ENCODE measurements at regions not wholly inside any gene's neighbourhood (a gene's known extent, or its start where the extent isn't known, plus 50 kb on each side); places are given as distances from the start of the nearest gene placed in this dataset.
"Not testable (repeated sequence)": the region's sequence is repeated elsewhere in the genome, so short reads cannot be mapped to it uniquely, and the experiment has no call there.

DNA sequence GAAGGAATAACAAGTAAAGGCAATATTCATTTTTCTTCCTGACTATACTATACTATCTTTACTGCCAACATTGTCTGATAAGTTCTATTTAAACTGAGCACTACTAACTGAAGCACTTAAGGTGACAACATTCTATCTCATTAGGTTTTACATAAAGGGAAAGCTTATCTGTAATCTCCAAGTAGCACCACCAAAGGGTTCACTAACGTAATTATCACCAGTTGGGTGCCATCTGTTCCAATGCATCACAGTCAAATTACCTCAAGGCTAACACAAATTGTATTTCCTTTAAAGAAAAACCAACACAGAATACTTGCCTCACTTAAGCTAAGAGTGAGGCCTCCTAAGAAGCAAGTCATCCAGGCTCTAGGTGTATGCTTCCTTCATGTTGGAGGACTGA lies 453.8 kb downstream of the RAP2B start:
- no peak for DNase-seq (ENCODE audit: low spot score)

DNA sequence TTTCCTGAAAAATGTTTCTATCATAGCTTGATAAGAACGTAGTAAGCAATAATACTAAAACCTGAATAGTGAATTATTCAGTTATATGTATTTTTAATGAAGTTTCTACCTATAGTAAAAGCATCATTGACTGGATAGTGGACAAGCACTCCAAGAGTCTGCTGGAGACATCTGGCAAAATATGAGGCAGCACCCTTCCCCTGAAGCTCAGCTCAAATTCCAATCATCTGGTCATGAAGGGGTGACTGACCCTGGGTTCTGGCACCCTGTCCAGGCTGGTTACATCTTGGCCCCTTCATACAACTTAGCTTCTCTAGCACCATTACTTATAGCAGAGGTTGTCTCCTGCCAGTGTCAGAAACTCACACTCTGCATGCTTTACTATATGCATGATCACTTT lies 455.4 kb downstream of the RAP2B start:
- no peak for DNase-seq (ENCODE audit: low spot score)

DNA sequence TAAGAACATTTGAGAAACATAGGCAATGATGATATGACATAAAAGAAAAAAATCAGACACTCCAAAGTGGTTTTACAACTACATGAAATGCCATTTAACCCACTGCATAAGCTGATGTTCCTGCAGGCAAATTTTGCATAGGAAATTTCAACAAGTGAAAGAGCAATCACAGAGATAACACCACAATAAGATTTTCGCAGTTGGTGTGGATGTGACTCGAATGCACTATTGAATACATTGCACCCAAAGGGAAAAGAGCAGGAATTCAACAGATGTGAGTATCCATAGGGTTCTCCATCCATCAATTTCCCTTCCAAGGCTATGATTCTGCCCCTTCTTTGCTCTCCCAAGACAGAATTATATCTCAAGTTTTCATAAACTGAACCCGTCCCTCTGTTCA lies 456.1 kb downstream of the RAP2B start:
- no peak for DNase-seq (ENCODE audit: low spot score)

DNA sequence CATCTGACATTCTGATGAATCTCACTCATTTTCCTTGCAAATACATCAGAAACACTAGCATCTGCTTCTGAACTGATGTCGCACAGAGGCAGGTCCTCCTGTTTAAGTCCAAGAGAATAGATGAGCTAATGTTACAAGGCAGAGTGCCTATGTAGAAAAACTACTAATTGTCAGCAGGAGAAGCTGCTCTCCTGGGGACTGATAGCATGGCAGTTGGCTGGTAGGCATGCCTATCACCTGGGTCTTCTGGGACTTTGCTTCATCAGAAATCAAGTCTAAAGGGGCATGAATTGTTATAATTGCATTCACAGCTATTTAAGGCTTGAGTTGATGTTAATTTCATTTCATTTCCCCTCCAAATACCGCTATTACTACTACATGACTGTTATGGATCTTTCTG lies 457.2 kb downstream of the RAP2B start:
- no peak for DNase-seq (ENCODE audit: low spot score)

DNA sequence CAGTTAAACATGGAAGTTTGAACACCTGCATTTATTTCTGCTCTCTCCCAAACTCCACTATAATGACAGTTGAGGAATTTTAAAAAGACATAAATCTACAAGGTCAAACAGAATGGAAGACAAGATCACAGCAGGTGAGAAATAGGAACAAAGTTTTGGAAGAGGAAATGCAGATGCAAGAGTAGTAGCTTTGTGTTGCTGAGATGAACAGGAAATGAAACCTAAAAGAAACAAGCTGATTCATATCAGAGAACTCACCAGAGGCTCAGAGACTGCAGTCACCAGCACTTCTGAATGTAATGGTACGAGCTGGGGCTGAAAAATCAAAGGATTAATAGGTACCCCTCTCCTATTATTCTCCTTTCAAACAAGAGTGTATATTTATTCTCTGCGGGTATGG lies 459.9 kb downstream of the RAP2B start:
- peak; percentile 75 for DNase-seq (ENCODE audit: low spot score)

DNA sequence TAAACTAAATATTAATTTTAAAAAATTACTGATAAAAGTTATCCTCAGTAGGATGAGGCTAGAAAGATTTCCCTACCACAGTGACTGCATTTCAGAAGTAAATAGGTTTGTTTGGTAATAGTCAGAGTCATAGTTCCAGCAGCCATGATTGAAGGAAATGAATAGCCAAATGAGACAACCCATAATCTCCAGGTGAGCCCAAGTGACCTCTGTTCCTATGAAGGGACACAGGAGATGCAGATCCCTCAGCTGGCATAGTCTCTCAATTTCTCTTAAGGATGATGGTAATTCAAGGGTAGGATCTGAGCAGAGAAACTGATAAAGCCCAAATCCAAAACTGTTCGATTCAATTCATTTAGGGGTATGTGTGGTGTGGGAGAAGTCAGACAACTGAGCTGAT lies 461.8 kb downstream of the RAP2B start:
- peak; percentile 44 for DNase-seq (ENCODE audit: low spot score)

DNA sequence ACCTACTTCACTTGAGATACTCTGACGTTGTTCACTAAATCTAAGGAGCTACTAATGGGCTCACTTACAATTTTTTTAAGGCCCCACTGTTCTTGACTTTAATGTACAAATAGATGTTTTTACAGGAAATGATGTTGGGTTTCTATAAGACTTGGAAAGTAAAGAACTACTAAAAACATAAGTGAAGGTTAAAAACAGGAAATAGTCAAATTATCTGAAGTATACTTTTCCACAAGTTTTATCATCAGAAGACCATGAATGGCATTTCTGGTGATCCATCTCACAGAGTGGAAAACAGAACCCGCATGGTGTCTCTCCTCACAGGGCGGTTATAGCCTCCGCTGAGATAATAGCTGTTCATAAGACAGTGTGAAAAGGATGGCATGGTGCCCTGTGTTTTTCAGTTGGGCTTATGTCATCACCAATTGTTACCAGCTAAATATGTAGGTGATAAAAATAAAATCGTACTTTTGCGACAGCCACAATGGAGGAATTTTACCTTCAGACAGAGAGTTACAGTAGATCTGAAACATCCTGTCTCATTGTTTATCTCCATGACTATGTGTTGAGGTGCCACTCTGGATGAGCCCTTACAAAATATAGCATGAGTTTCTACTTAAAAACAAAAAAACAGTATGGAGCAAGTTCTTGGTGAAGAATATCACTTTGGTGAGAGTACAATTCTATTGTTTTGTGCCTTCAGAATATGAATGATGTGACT lies 462.4 kb downstream of the RAP2B start:
- DNase-seq (ENCODE audit: low spot score): peak; percentile 59

DNA sequence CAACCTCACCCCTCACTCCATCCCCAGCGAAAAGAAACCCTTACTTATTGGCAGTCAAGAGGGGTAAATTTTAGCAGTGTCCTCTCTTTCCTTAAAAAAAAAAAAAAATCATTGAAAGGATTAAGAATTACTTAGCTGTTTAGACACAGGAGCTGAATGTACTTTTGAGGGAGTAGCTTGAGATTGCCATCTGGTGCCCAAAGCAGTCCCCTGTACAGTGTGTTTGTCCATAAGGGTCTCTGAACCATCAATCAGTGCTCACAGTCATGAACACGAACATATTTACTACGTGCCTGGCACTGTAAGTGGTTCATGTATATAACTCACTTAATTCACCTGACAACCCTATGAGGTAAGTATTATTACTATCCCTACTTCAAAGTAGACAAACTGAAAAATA lies 463.5 kb downstream of the RAP2B start:
- DNase-seq (ENCODE audit: low spot score): no peak

DNA sequence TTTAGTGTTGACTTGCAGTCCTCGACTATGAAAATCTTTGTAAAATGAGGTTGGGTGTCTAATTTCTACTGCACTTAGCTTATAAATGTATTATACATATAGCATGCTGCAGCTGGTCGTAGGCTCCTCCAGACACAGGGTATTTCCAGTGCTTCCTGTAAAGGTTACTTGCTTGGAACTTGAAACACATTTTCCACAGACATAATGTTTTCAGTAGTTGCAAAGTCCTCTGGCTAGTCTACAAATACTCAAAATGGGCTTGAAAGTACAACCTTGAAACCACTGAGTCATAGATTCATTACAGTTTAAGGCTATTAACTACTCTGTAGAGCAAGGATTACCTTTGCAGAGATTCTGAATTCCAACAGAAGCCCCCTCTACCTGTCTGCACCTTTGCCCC lies 464.1 kb downstream of the RAP2B start:
- DNase-seq (ENCODE audit: low spot score): peak; percentile 53

DNA sequence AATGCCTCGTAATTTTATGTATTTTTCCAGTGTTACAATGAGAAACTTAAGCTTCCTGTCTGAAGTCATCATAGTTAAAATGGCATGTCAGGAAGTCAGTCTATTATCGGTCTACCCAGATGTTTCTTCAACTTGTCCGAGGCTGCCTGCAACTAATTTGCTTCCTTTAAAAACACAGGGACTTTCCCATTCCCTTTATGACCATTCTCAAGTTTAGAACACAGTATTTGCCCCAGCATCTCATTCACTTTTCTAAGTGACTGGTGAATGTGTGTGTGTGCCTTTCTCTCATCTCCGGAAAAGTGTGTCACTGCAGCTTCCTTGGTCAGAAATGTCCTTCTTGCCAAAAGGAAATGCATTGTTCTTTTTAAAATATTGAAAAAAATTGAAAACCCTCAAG lies 466.6 kb downstream of the RAP2B start:
- peak; percentile 54 for DNase-seq (ENCODE audit: low spot score)

DNA sequence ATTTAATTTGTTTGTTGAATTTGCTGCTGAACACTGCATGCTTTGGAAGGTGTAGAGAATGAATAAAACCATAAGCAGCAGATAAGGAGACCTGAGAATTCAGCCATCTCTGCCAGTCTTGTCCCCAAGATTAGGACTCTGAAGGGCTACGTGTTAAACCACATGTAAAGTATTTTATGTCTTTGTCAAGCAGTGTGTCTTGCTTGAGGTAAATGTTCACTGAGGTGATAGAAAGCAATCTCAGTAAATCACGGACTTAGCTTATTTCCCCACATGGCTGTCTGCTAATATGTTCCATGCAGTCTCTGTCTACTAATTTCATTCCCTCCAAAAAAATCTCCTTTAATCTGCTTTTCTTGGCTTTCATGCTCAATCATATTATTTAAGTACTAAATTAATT lies 467.1 kb downstream of the RAP2B start:
- no peak for DNase-seq (ENCODE audit: low spot score)

DNA sequence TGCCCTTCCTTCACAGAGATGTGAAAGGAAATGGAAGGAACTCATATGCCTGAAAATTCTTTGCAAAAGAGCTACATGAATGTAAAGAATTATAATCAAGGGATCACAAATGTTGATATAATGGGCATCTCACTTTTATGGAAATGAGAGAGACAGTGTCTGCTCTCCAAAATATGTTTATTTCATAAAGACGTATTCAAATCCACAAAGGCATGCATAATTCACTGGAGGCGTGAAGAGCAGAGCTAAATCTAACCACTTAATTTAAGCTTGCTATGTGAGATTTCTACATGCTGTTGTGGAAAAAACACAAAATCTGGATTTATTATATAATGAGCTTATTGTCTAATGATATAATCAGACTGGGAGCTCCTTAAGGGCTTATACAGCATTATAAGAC lies 469.1 kb downstream of the RAP2B start:
- no peak for DNase-seq (ENCODE audit: low spot score)

DNA sequence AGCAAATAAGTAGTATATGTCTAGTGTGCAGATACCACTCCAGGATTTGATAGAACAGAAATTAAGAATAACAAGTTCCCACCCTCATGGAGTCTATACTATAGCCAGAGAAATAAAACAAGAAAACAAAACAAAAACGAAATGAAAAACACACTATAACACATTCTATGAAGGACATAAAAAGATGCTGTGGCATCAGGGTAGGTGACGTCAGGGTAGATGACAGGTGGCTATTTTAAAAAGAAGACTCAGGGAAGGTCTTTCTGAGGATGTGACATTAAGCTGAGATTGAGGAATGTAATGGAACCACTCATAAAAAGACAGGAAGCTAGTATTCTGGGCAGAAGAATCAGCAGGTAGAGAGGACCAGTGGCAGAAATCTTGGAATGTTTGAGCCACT lies 469.6 kb downstream of the RAP2B start:
- no peak for DNase-seq (ENCODE audit: low spot score)

DNA sequence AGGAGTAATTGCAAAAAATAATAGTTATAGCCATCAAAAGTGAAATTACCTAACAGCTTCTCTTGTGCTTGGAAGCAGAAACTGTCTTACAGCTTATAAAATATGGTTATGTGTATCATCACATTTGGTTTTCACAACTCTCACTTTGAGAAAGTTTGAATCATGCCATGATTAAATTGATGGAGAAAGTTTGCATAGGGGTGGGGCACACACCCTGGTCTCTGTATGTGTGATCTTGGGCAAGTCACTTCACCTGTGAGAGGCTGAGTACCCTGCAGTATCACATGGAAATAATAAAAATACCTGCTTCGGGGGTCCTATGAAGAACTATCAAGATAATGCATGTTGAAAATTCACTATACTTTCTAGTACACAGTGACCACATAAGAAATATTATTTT lies 471.4 kb downstream of the RAP2B start:
- peak; percentile 28 for DNase-seq (ENCODE audit: low spot score)

DNA sequence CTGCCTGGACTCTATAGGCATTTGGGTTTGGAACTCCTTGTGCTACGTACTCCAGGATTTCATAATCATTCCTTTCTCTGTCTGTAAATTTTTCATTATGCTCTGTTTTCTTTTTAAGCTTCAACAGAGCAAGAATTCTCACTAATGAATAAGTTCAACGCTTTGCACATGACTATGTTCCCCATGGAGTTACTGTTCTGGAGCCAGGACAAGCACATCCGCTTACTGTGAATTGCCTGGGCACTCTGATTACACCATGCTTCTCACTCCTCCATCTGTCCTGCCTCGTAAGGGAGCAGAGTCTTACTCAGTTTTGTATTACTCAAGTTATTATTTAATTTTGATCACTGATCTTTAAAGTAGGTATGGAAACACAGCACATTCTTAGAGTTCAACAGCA lies 472.7 kb downstream of the RAP2B start:
- no peak for DNase-seq (ENCODE audit: low spot score)

DNA sequence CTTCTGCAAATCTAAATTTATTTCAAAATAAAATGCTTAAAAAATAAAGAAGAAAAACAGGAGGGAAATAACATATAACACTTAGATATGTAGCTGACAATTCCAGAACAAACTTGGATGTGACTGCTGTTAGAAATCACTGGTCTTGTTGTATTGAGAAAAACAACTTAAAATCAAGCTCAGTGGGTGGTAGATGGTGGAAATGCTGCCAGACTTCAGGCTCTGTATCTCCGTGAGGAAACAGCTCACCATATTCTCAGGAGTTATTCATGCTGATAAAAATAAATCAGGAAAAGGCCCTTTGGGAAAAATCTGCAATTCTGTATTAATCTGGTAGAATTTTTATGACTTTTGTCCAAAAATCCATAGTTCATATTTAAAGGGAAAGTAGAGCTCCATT lies 477.6 kb downstream of the RAP2B start:
- no peak for DNase-seq (ENCODE audit: low spot score)

DNA sequence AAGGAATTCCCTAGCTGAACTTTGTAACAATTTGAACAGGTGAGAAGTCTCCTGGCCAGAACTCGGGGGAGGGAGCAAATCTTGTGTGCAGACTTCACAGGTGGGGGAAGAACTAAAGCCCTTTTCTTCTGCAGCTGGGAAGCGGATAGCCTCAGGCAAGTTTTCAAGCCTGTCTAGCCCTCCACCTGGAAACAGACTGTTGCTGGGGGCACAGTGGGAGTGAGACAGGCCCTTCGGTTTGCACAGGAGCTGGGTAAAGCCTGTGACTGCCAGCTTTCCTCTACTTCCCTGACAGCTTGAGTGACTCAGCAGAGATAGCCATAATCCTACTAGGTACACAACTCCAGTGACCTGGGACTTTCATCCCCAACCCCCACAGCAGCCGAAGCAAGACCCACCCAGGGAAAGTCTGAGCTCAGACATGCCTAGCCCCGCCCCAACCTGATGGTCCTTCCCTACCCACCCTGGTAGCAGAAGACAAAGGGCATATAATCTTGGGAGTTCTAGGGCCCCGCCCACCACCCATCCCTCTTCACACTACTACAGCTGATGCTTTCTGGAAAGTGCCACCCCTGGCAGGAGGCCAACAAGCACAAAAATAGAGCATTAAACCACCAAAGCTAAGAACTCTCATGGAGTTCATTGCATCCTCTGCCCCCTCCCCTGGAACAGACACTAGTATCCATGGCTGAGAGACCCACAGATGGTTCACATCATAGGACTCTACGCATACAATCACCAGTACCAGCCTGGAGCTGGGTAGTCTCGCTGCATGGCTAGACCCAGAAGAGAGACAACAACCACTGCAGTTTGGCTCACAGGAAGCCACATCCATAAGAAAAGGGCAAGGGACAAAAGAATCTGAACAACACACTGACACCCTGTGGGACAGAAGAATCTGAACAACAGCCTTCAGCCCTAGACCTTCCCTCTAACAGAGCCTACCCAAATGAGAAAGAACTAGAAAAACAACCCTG lies 479.0 kb downstream of the RAP2B start:
- DNase-seq (ENCODE audit: low spot score): no peak

DNA sequence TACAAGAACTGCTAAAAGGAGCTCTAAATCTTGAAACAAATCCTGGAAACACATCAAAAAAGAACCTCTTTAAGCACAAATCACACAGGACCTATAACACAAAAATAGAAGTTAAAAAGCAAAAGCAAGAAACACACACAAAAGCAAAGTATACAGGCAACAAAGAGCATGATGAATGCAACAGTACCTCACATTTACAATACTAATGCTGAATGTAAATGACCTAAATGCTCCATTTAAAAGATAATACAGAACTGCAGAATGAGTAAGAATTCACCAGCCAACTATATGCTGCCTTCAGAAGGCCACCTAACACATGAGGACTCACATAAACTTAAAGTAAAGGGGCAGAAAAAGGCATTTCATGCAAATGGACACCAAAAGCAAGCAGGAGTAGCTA lies 478.6 kb upstream of the ARHGEF26 start:
- DNase-seq (ENCODE audit: low spot score): not testable (repeated sequence)

DNA sequence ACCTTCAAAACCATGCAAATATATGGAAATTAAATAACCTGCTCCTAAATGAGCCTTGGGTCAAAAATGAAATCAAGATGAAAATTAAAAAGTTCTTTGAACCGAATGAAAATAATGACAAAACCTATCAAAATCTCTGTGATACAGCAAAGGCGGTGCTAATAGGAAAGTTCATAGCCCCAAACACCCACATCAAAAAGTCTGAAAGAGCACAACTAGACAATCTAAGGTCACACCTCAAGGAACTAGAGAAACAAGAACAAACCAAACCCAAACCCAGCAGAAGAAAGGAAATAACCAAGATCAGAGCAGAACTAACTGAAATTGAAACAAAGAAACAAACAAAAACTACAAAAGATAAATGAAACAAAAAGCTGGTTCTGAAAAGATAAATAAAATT lies 477.7 kb upstream of the ARHGEF26 start:
- not testable (repeated sequence) for DNase-seq (ENCODE audit: low spot score)

DNA sequence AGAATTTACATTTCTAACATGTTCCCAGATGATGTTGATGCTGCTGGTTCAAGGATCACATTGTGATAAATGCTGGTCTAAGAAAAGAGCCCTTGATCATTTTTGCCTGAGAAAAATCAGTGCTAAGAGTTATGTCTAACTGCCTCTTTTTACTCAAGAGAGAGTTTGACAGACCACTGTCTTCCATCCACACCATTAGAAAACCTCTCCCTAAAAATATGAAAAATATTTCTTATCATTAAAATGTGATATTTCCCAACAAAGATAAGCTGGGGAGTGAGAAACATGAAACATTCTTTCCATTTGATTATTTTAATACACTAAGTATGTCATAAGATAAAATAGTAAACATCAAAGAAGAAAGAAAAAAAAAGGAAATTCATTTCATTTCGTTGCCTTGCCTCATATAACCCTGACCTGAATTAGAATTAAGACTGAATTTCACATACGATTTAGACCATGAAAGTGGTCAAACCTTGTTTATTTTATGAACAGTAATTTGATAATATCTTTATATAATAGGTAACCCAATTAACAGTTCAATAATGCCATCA lies 471.8 kb upstream of the ARHGEF26 start:
- no peak for DNase-seq (ENCODE audit: low spot score)

DNA sequence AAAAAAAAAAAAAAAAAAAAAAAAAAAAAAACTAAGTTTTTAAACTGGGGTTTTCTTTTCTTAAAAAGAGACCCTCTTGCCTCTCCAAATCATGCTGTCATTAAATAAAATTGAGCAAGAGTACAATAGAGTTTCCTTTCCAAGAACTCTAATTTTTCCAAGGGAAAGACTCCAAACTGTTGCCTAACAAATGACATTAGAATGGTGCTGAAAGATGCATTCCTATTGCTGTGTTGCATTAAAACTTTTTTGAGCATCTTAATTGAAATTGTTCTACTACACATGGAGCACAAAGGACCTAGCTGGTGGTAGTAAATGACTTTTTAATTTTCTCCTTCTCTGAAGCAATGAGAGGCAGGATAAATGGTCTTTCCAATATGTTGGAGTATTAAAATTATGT lies 469.1 kb upstream of the ARHGEF26 start:
- no peak for DNase-seq (ENCODE audit: low spot score)

DNA sequence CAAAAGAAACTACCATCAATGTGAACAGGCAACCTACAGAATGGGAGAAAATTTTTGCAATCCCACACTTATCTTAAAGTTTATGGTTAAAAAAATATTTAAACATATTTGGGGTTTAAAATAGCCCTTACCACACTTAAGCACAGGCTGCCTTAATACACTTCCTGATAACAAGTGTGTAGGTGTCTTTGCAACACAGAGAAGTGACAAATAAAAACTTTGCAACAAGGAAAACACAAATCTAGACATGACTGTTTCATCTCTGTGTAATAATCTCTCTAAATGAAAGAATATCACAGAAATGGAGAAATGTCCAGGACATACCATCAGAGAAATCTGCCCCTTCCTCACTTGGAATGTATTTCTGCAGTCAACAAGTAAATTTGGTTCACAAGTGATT lies 464.1 kb upstream of the ARHGEF26 start:
- no peak for DNase-seq (ENCODE audit: low spot score)

DNA sequence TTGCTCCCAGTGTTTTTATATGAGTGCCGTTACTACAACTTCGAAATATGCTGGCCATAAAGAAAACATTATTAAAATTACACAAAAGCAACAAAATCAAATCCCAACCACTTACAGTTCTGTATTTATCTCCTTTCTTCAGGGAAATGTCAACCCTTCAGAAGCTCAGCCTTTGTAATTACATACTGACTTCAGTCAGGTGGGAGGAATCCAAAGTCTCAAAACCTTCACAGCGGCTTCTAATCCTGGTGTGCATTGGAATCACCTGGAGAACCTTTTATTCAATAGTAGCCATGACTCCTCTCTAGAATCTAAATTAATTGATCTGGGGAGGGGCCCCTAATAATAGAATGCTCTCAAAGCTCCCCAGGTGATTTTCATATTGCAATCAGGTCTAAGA lies 463.7 kb upstream of the ARHGEF26 start:
- DNase-seq (ENCODE audit: low spot score): no peak
